A549 (cell line): ENCODE measurements at regions not wholly inside any gene's neighbourhood (a gene's known extent, or its start where the extent isn't known, plus 50 kb on each side); places are given as distances from the start of the nearest gene placed in this dataset.

Source experiments
- ATAC-seq, 2 experiments: fragments of 200-7000 bp in 1 of 2; fragments of >200 bp in 1 of 2; cut with Nextera tagmentation in 1 of 2; cut with Tn5 transposase in 1 of 2; 3 replicates each; pipeline versions ENCODE4 v1.8.0 to v1.9.1; 2018 to 2020; ENCODE audit warnings: mild to moderate bottlenecking in 1 of 2, moderate library complexity in 1 of 2
- CTCF ChIA-PET: fragments of 300-600 bp; sonication (Branson Sonifier 250); formaldehyde crosslinking; extraction: SDS; loops from one replicate; lab custom pipeline; 2021; ENCODE audit warnings: antibody characterized with exemption, inconsistent platforms; lab: Yijun Ruan, JAX
- POLR2A ChIA-PET: fragments of 350-600 bp; formaldehyde crosslinking; extraction: SDS; loops from one replicate; lab custom pipeline; 2021; ENCODE audit warnings: antibody characterized with exemption, inconsistent platforms; lab: Yijun Ruan, JAX
- DNase-seq, 2 experiments: peaks; one replicate each; pipeline versions ENCODE4 v3.0.0 to v3.0.0-alpha.2; 2011 to 2016; ENCODE audit warnings: low read depth in 1 of 2, low spot score in 1 of 2
- FAIRE-seq: peaks from 2 replicates; lab custom pipeline; 2011; peaks lifted over from hg19 to GRCh38; lab: Jason Lieb, UNC
- H3K27ac ChIP-seq, 2 experiments: fragments of >200 bp; sonication (Bioruptor Twin); formaldehyde crosslinking; 3 replicates each; pipeline ENCODE4 v1.5.1; 2016 to 2017
- H3K4me1 ChIP-seq: fragments of >200 bp; sonication (Bioruptor Twin); formaldehyde crosslinking; 3 replicates; pipeline ENCODE4 v1.6.1; 2016
- H3K4me2 ChIP-seq: fragments of >200 bp; sonication (Bioruptor Twin); formaldehyde crosslinking; 3 replicates; pipeline ENCODE4 v1.6.1; 2016
- H3K4me3 ChIP-seq: fragments of >200 bp; sonication (Bioruptor Twin); formaldehyde crosslinking; 3 replicates; pipeline ENCODE4 v1.5.1; 2016
- H3K9me3 ChIP-seq: fragments of >200 bp; sonication (Bioruptor Twin); formaldehyde crosslinking; 3 replicates; pipeline ENCODE4 v1.6.1; 2016
- ATOH8 ChIP-seq: fragments of 250-450 bp; sonication (Bioruptor Pico); IDR thresholded peaks from 2 replicates; pipeline ENCODE4 v1.5.0; 2020; ENCODE audit warnings: low read depth, mild to moderate bottlenecking, moderate library complexity
- CBX2 ChIP-seq: fragments of 200-600 bp; sonication (generic); IDR thresholded peaks from 2 replicates; pipeline ENCODE4 v1.6.1; 2016; ENCODE audit warnings: low read depth, mild to moderate bottlenecking, borderline replicate concordance
- CBX8 ChIP-seq: fragments of 200-600 bp; sonication (generic); IDR thresholded peaks from 2 replicates; pipeline ENCODE4 v1.6.1; 2016
- E2F6 ChIP-seq: IDR thresholded peaks from 2 replicates; pipeline ENCODE4 v1.6.1; 2012; ENCODE audit warnings: low read depth, borderline replicate concordance
- FOSB ChIP-seq: fragments of 250-450 bp; sonication (Bioruptor Pico); IDR thresholded peaks from 2 replicates; pipeline ENCODE4 v1.5.0; 2020; ENCODE audit warnings: mild to moderate bottlenecking, moderate library complexity
- FOSL2 ChIP-seq, 2 experiments: fragments of 450-650 bp in 1 of 2; fragments of >200 bp in 1 of 2; sonication (Bioruptor Twin) in 1 of 2; formaldehyde crosslinking; IDR thresholded peaks; 2 replicates each; pipeline versions ENCODE4 v1.5.0 to v1.6.1; 2016 to 2020; ENCODE audit warnings: mild to moderate bottlenecking in 1 of 2, moderate library complexity in 1 of 2
- FOXS1 ChIP-seq: fragments of 250-450 bp; sonication (Bioruptor Pico); IDR thresholded peaks from 2 replicates; pipeline ENCODE4 v1.5.0; 2020; ENCODE audit warnings: mild to moderate bottlenecking, moderate library complexity
- GATA3 ChIP-seq: IDR thresholded peaks from 2 replicates; pipeline ENCODE4 v1.6.1; 2012; ENCODE audit warnings: borderline replicate concordance
- KDM1A ChIP-seq: fragments of 200-600 bp; sonication (generic); IDR thresholded peaks from 2 replicates; pipeline ENCODE4 v1.6.1; 2016; ENCODE audit warnings: low read depth, mild to moderate bottlenecking
- PBX3 ChIP-seq: IDR thresholded peaks from 2 replicates; pipeline ENCODE4 v1.6.1; 2012
- POLR2A ChIP-seq: IDR thresholded peaks from 2 replicates; pipeline ENCODE4 v1.6.1; 2012; ENCODE audit warnings: mild to moderate bottlenecking, low read length
- POLR2AphosphoS2 ChIP-seq: conservative IDR thresholded peaks from 2 replicates; pipeline ENCODE4 v1.6.1; 2012; ENCODE audit warnings: low read length, improper control_type of control experiment, inconsistent platforms
- RAD21 ChIP-seq, 2 experiments: fragments of >200 bp in 1 of 2; sonication (Bioruptor Twin) in 1 of 2; formaldehyde crosslinking in 1 of 2; IDR thresholded peaks in 1 of 2; conservative IDR thresholded peaks in 1 of 2; 2 replicates in 1 of 2; 3 replicates in 1 of 2; pipeline ENCODE4 v1.6.1; 2012 to 2018; ENCODE audit warnings: inconsistent platforms in 1 of 2
- TP53 ChIP-seq: fragments of 250-450 bp; sonication (Bioruptor Pico); IDR thresholded peaks from 2 replicates; pipeline ENCODE4 v1.5.0; 2021; ENCODE audit warnings: mild to moderate bottlenecking, moderate library complexity
- ZC3H11A ChIP-seq: fragments of 450-650 bp; IDR thresholded peaks from 2 replicates; pipeline ENCODE4 v1.6.1; 2014; ENCODE audit warnings: antibody characterized with exemption, mild to moderate bottlenecking
- ZFP36 ChIP-seq: fragments of 450-650 bp; IDR thresholded peaks from 2 replicates; pipeline ENCODE4 v1.6.1; 2014; ENCODE audit warnings: borderline replicate concordance; ENCODE audit not compliant: partially characterized antibody
- ZNF302 ChIP-seq: fragments of 250-450 bp; sonication (Bioruptor Pico); IDR thresholded peaks from 2 replicates; pipeline ENCODE4 v1.9.0; 2021; ENCODE audit warnings: inconsistent platforms, mild to moderate bottlenecking, moderate library complexity
- ZSCAN20 ChIP-seq: fragments of 250-450 bp; sonication (Bioruptor Pico); IDR thresholded peaks from 2 replicates; pipeline ENCODE4 v1.8.0; 2022; ENCODE audit warnings: mild to moderate bottlenecking, moderate library complexity
- TF ChIP-seq, protein P1 (sequence below): fragments of 250-450 bp; sonication (Bioruptor Pico); IDR thresholded peaks from 2 replicates; pipeline ENCODE4 v1.5.0; 2021; ENCODE audit warnings: mild to moderate bottlenecking, moderate library complexity, borderline replicate concordance
- TF ChIP-seq, protein P2 (sequence below): fragments of >200 bp; sonication (Bioruptor Twin); formaldehyde crosslinking; IDR thresholded peaks from 3 replicates; pipeline ENCODE4 v1.6.1; 2016

DNA sequence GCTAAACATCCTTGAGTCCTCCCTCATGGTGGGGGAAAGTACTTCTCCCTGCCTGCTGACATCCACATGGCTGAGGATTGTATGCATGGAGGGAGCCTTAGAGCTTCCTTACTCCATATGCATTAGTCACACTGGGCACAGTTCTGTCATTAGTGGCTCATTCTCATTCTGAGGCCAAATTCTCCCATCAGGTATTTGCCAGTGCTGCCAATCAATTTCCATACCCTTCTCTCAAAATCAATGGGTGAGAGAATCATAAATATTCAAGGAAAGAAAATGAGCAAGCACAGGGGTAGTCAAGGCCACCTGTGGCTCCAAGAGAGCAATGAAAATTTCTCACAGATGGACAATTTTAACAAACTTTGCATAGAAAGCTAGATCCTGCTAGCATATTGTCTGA is 422.6 kb upstream of the SETBP1 start:
- no peak for ATAC-seq
- Histone ChIP-seq H3K4me3 (no peak overlapping the region), H3K9me3 (no peaks in the 10 kb centered on the region), H3K27ac (no peak overlapping the region), H3K4me2 (no peak overlapping the region), H3K4me1 (no peaks in the 10 kb centered on the region)
- DNase-seq, result no peak
- FAIRE-seq, result no peak
- ChIA-PET CTCF (no interaction called here), POLR2A (no interaction called here)
- TF ChIP-seq ZNF302, result no peak
- TF ChIP-seq RAD21 (conservative IDR thresholded peaks at IDR 0.05 in 1 of 2, IDR thresholded peaks at IDR 0.05 in 1 of 2), result no peak
- no peak for TF ChIP-seq POLR2A
- no peak for TF ChIP-seq ZC3H11A
- TF ChIP-seq CBX2, result no peak
- no peak for TF ChIP-seq TP53 (CRISPR knock-in tag)

GRCh38 chr18:44258576-44258975 is 422.1 kb upstream of the SETBP1 start:
- ATAC-seq (no peak), FAIRE-seq (no peak)
- no peak overlapping the region for H3K27ac ChIP-seq

More at GRCh38 chr18:44258576-44258975, 422.1 kb upstream of the SETBP1 start:
- Histone ChIP-seq H3K4me2 (no peak overlapping the region), H3K4me3 (no peak overlapping the region)
- TF ChIP-seq FOXS1 (CRISPR knock-in tag) (no peak), POLR2AphosphoS2 (no peak), ZFP36 (no peak), POLR2A (no peak), GATA3 (no peak), E2F6 (no peak), ATOH8 (CRISPR knock-in tag) (no peak), KDM1A (no peak), CBX8 (no peak), ZSCAN20 (CRISPR knock-in tag) (no peak), FOSL2 (IDR thresholded peaks at IDR 0.05) (no peak), FOSL2 (CRISPR knock-in tag; IDR thresholded peaks at IDR 0.05) (no peak), FOSB (CRISPR knock-in tag) (no peak), PBX3 (no peak)
- TF ChIP-seq, protein P1, sequence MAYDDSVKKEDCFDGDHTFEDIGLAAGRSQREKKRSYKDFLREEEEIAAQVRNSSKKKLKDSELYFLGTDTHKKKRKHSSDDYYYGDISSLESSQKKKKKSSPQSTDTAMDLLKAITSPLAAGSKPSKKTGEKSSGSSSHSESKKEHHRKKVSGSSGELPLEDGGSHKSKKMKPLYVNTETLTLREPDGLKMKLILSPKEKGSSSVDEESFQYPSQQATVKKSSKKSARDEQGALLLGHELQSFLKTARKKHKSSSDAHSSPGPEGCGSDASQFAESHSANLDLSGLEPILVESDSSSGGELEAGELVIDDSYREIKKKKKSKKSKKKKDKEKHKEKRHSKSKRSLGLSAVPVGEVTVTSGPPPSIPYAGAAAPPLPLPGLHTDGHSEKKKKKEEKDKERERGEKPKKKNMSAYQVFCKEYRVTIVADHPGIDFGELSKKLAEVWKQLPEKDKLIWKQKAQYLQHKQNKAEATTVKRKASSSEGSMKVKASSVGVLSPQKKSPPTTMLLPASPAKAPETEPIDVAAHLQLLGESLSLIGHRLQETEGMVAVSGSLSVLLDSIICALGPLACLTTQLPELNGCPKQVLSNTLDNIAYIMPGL (CRISPR knock-in tag), result no peak
- TF ChIP-seq, protein P2, sequence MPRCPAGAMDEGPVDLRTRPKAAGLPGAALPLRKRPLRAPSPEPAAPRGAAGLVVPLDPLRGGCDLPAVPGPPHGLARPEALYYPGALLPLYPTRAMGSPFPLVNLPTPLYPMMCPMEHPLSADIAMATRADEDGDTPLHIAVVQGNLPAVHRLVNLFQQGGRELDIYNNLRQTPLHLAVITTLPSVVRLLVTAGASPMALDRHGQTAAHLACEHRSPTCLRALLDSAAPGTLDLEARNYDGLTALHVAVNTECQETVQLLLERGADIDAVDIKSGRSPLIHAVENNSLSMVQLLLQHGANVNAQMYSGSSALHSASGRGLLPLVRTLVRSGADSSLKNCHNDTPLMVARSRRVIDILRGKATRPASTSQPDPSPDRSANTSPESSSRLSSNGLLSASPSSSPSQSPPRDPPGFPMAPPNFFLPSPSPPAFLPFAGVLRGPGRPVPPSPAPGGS, result no peak
- TF ChIP-seq, all 56 proteins: peak for 0
- H3K4me1 ChIP-seq, result no peaks in the 10 kb centered on the region
- POLR2A ChIA-PET, result no interaction called here
- DNase-seq, result no peak
- no peaks in the 10 kb centered on the region for H3K9me3 ChIP-seq
- CTCF ChIA-PET, result interaction anchor here (0.6 kb wide), 1 partner anchor 526 kb away, joined by 3 read pairs; no protein-coding TSS in a partner anchor
